WI38 (cell line): ENCODE measurements at regions not wholly inside any gene's neighbourhood (a gene's known extent, or its start where the extent isn't known, plus 50 kb on each side); places are given as distances from the start of the nearest gene placed in this dataset.

Source experiments
- H3K4me3 ChIP-seq: 2 replicates; pipeline ENCODE4 v1.5.1; 2011; ENCODE audit warnings: low read depth, mild to moderate bottlenecking, control low read depth, low read length
- TF ChIP-seq, protein P1 (sequence below): IDR thresholded peaks from 2 replicates; pipeline ENCODE4 v1.5.1; 2012; ENCODE audit warnings: low read depth, mild to moderate bottlenecking, control low read depth, low read length

DNA sequence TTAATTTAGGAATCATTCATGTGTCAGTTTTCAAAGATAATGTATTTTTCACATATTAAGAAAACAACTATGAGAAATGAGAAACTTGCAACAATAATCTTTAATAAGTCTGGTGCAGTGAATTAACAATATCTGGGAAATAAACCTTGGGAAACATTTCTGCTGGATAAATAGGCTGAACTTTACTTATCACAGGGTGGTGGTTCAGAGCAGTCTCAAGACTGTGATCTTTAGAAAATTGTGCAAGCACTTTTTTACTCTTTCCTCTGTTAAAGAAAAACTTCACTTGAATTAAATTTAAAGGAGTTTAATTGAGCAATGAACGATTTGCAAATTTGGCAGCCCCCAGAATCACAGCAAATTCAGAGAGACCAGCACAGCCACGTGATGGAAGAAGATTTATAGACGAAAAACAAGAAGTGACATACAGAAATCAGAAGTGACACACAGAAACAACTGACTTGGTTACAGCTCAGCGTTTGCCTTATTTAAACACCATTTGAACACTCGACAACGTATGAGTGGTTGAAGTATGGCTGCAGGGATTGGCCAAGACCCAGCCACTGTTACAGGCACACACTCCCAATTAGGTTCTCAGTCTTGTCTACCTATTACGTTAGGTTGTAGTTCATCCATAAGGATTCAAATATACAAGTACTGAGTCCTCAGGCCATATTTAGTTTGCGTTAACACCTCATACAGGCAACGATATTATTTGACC lies 631.9 kb downstream of the SLCO4C1 start:
- TF ChIP-seq, protein P1, sequence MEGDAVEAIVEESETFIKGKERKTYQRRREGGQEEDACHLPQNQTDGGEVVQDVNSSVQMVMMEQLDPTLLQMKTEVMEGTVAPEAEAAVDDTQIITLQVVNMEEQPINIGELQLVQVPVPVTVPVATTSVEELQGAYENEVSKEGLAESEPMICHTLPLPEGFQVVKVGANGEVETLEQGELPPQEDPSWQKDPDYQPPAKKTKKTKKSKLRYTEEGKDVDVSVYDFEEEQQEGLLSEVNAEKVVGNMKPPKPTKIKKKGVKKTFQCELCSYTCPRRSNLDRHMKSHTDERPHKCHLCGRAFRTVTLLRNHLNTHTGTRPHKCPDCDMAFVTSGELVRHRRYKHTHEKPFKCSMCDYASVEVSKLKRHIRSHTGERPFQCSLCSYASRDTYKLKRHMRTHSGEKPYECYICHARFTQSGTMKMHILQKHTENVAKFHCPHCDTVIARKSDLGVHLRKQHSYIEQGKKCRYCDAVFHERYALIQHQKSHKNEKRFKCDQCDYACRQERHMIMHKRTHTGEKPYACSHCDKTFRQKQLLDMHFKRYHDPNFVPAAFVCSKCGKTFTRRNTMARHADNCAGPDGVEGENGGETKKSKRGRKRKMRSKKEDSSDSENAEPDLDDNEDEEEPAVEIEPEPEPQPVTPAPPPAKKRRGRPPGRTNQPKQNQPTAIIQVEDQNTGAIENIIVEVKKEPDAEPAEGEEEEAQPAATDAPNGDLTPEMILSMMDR = no peak
- H3K4me3 ChIP-seq = no peak overlapping the region

DNA sequence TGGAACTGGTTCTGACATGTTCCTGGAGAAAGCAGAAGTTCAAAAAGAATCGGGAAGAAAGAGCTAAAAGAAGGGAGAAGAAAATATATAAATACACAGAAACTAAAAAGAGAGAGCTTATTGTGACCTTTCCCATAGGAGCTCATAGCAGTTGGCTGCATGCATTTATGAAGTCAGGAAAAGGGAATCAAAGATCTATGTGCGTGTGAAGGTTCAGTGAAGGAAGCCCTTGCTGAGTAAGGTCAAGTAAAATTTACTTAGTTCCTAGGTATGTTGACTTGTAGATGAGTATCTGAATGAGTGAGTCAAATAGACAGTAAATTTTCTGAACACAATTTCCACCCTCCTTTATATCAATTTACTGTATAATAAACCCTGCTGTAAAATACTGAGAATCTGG lies 632.5 kb downstream of the SLCO4C1 start:
- TF ChIP-seq, protein P1 = no peak
- no peak overlapping the region for H3K4me3 ChIP-seq

DNA sequence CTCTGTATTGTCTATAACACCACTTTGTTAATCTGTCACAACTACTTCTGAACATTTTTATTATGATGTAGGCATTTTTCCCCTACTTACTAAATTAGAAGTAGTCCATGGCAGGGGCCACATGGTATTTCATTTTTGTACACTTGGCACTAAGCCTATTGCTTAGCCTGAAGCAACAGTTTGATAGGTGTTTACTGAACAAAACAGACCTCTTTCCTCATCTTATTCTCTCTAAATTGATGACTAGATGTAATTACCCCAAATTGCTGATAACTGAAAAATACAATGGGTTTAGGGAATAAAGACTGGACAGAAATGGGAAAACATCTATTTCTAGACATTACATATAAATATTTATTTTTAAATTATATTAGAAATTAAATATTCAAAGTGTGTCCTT lies 633.8 kb downstream of the SLCO4C1 start:
- TF ChIP-seq, protein P1 = no peak
- H3K4me3 ChIP-seq = no peak overlapping the region

DNA sequence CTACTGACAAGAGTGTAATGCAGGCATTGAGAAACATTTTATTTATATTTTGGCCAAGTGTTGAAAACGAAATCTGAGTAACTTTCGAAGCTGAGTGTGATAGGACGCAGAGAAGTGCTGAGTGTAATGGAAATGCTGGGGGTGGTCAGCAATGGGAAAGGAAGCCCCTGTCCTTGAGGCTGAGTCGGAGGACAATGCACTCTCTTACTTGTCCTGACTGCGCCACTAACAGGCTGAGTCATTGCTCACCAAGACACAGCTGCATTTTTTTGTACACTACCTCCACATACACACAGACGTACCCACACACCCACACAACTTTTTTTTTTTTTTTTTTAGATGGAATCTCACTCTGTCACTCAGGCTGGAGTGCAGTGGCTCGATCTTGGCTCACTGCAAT lies 637.7 kb downstream of the SLCO4C1 start:
- H3K4me3 ChIP-seq = no peak overlapping the region
- TF ChIP-seq, protein P1 = no peak

DNA sequence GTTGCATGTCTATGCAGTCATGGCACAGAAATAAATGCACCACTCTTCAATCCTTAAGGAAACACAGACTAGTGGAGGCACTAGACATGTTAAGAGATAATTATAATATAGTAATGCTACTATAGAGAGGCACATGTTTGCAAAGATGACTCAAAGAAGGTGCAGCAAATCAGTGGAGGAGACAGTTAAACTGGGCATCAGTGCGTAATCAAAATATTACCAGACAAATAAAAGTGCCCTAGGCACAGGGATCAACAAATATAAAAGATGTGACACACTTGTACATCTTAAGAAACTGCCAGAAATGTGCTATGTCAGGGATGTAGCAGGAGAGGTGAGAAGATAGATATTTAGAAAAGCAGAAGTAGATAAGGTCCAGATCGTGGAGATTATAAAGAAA lies 642.1 kb downstream of the SLCO4C1 start:
- no peak overlapping the region for H3K4me3 ChIP-seq
- TF ChIP-seq, protein P1 = no peak

DNA sequence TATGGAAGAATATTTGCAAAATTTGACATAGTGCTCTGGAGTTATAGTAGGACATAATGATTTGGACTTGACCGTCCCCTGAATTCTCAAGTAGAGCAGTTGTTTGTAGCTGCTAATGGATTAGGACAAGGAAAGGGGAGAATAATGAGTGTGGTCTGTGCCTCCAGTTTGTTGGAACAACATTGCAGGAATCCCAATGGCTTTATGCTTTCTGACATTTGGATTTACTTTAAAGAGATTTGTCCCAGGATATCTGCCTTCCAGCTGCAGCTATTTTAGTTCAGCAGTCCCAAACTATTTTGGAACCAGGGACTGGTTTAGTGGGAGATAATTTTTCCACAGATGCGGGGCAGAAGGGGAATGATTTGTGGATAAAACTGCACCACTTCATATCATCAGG lies 648.2 kb downstream of the SLCO4C1 start:
- TF ChIP-seq, protein P1 = no peak
- no peak overlapping the region for H3K4me3 ChIP-seq

DNA sequence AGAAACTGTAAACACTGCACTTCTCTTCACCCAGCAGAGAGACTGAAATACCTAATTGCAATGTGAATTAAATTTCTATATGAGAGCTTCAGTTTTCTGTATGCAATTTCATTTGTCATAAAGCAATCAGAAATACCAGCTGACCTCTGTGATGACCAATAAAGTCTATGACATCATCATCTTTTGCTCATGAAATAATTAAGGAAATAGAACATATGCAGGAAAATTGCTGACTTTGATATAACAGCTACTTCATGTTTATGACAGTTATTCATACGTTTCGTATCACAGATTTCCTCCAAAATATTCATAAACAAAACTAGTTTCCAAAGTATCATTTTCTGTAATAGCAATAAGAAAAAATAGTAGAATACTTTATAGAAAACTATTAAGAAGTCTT lies 652.3 kb downstream of the SLCO4C1 start:
- TF ChIP-seq, protein P1 = no peak
- no peak overlapping the region for H3K4me3 ChIP-seq
